Transverse colon (tissue), 3 donors: ENCODE measurements at regions not wholly inside any gene's neighbourhood (a gene's known extent, or its start where the extent isn't known, plus 50 kb on each side); places are given as distances from the start of the nearest gene placed in this dataset.

ENCODE experiments used
- CTCF ChIP-seq, 5 experiments: fragments of 200-600 bp in 3 of 5; fragments of 450-650 bp in 2 of 5; sonication (generic) in 3 of 5; IDR thresholded peaks; 1 replicate in 2 of 5; 2 replicates in 3 of 5; pipeline ENCODE4 v1.5.1; 2016 to 2017; ENCODE audit warnings: antibody characterized with exemption in 5 of 5, inconsistent platforms in 3 of 5, mild to moderate bottlenecking in 2 of 5, moderate library complexity in 1 of 5
- POLR2A ChIP-seq: fragments of 450-650 bp; IDR thresholded peaks from one replicate; pipeline ENCODE4 v1.6.1; 2016; ENCODE audit warnings: antibody characterized with exemption, mild to moderate bottlenecking, moderate library complexity

- TF ChIP-seq CTCF (IDR thresholded peaks at IDR 0.05) (no peak), POLR2A (no peak)
Observed at GRCh38 chr5:57834829-57835608, 352.4 kb upstream of the ACTBL2 start.
